ENCODE measurements at regions not wholly inside any gene's neighbourhood (a gene's known extent, or its start where the extent isn't known, plus 50 kb on each side); places are given as distances from the start of the nearest gene placed in this dataset.

- no peak for DNase-seq
Observed at GRCh38 chr6:139519571-139520031, 145.2 kb upstream of the CITED2 start.

GRCh38 chr6:139519097-139519496 is 144.6 kb upstream of the CITED2 start:
- no peak for DNase-seq

GRCh38 chr6:139518556-139519091 is 144.2 kb upstream of the CITED2 start:
- DNase-seq, result no peak

- DNase-seq, result peak; percentile 80
Observed at GRCh38 chr6:139517998-139518555, 143.6 kb upstream of the CITED2 start.

GRCh38 chr6:139515511-139515910 is 141.1 kb upstream of the CITED2 start:
- no peak for DNase-seq

GRCh38 chr6:139514819-139515218 is 140.4 kb upstream of the CITED2 start:
- DNase-seq, result no peak

- no peak for DNase-seq
Observed at GRCh38 chr6:139510040-139510790, 135.8 kb upstream of the CITED2 start.

- no peak for DNase-seq
Observed at GRCh38 chr6:139509167-139509566, 134.7 kb upstream of the CITED2 start.

GRCh38 chr6:139508576-139508975 is 134.1 kb upstream of the CITED2 start:
- no peak for DNase-seq

- DNase-seq, result no peak
Observed at GRCh38 chr6:139508023-139508422, 133.6 kb upstream of the CITED2 start.

GRCh38 chr6:139500977-139501376 is 126.5 kb upstream of the CITED2 start:
- no peak for DNase-seq

GRCh38 chr6:139498715-139499114 is 124.3 kb upstream of the CITED2 start:
- DNase-seq, result no peak

- no peak for DNase-seq
Observed at GRCh38 chr6:139497345-139497961, 123.0 kb upstream of the CITED2 start.

GRCh38 chr6:139496654-139497344 is 122.4 kb upstream of the CITED2 start:
- no peak for DNase-seq

GRCh38 chr6:139494376-139494990 is 120.0 kb upstream of the CITED2 start:
- DNase-seq, result no peak

- DNase-seq, result no peak
Observed at GRCh38 chr6:139490482-139490881, 116.0 kb upstream of the CITED2 start.

GRCh38 chr6:139486476-139486799 is 112.0 kb upstream of the CITED2 start:
- DNase-seq, result no peak

GRCh38 chr6:139485742-139486475 is 111.5 kb upstream of the CITED2 start:
- DNase-seq, result no peak

GRCh38 chr6:139485185-139485584 is 110.7 kb upstream of the CITED2 start:
- DNase-seq, result no peak

GRCh38 chr6:139483079-139483478 is 108.6 kb upstream of the CITED2 start:
- no peak for DNase-seq

GRCh38 chr6:139482287-139482686 is 107.8 kb upstream of the CITED2 start:
- no peak for DNase-seq
